NCI-H524 (cell line): ENCODE measurements at regions not wholly inside any gene's neighbourhood (a gene's known extent, or its start where the extent isn't known, plus 50 kb on each side); places are given as distances from the start of the nearest gene placed in this dataset.
A peak's percentile ranks its signal among the peaks of the same experiment; 100 is the strongest.

ENCODE experiments used
- DNase-seq, 2 experiments: peaks; one replicate each; lab custom pipeline; 2025; lab: John Stamatoyannopoulos, UW

DNA sequence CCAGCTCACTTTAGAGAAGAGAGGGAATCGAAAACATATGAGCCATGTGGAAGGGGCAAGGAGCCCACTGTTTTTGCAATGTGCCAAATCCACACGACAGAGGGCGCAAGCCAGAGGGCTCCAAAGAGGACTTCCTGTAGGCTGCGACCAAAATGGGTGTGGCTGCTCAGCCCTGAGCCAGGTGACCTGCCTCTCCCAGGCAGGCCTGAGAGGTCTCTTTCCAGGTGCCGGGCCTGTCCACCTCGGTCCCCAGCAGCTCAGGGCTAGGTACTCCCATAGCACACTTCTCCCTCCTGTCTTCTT, 153.8 kb downstream of the TTC32 start:
- no peak for DNase-seq

- DNase-seq = no peak
Measured at GRCh38 chr2:19747310-19748072, 154.3 kb downstream of the TTC32 start.

DNA sequence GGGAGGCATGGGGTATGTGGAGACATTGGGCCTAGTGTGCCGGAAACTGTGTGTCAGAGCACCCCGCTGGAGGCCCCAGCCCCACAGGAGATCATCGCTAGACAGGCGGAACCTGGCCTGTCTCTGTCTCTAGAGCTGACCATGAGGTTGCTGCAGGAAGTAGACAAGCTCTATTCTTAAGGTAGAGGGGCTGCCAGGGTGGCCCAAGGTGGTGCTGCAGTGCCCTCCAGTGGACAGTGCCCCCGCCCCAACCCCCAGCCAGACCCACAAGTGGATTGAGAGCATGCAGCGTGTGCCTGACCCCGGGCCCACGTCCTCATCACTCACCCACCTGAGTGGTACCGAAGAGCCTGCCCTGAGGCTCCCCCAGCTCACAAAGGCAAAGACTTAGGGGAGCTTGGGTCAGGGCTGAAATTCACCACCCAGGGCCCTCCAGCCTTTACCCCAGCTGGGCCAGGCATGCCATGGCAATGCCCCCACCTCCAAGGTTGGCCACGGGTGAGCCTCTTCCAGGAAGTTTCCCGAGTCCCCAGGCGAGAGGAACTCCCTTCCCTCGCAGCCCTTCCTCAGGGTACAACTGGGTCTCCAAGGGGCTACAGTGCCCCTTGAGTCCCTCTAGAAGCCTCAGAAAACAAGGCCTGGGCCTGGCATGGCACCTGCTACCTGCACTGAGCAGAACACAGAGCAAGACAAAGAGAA, 155.0 kb downstream of the TTC32 start:
- DNase-seq = peak; percentile 29 to 64

DNA sequence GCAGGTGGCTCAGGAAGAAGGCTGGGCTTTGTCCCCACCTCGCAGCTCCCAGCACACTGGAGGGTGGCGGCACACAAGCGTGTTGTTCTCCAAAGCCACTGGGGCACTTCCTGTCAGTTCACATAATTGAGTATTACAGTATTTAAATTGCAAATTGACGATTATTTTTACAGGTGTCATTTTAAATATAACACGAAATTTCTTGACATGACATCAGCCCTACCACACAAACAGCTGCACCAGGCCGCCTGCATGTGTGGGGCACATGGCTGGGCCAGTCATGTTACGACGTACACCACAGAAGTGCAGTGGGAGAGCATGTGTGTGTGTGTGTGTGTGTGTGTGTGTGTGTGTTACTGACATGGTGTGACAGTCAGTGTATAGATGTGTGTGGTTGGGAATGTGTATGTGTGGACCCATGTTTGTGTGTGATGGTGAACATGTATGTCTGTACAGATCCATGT, 155.6 kb downstream of the TTC32 start:
- DNase-seq = no peak

- DNase-seq = no peak
Measured at GRCh38 chr2:19745318-19746136, 156.3 kb downstream of the TTC32 start.

DNA sequence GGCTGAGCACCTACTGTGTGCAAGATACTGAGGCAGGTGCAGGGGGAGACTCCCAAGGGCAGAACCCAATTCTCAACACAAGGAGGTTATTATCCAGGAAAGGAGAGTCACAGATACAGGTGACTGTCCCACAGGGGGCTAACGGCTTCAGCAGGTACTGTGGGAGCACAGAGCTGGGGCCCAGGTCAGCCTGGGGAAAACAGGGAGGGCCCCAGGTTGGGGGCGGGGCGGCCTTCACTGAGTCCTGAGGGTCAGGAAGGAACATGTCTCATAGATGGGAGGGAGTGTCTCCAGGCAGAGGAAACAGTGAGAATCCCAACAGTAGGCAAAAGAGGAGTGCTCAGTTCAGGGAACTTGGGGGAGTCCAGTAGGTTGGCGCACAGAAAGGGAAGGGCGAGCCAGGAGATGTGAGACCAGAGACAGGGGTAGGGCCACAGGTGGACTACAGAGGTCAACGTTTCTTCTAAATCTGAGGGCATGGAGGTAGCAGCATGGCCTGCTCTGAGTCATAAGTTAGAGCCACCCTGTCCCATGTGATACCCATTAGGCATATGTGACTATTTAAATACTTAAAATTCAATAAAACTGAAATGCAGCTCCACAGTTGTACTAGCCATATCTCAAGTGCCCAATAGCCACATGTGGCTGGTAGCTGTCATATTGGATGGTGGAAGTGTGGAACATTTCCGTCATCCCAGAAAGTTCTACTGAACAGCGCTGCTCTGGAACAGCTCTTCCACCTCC, 157.2 kb downstream of the TTC32 start:
- DNase-seq = no peak

GRCh38 chr2:19743641-19744040, 158.1 kb downstream of the TTC32 start:
- no peak for DNase-seq

GRCh38 chr2:19742872-19743271, 158.9 kb downstream of the TTC32 start:
- no peak for DNase-seq

DNA sequence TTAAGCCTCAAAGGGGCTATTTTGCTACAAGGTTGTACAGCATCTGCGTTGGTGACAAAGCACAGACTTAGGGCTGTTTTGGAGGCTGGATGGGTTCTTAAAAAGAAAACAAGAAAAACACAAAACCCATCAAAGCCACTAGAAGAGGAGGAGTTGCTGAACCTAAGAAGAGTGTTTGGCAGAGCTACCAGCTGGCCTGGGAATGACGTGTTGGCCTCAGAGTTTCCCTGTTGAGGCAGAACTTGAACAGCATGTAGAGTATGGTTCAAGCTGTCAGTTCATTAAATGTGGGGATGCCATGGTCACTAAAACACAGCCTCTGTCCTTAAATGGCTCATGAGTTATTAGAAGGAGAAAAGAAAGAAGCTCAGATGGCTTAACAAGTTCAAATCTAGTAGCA, 162.5 kb downstream of the TTC32 start:
- DNase-seq = no peak

- DNase-seq = no peak
Measured at GRCh38 chr2:19738707-19739106, 163.1 kb downstream of the TTC32 start.

DNA sequence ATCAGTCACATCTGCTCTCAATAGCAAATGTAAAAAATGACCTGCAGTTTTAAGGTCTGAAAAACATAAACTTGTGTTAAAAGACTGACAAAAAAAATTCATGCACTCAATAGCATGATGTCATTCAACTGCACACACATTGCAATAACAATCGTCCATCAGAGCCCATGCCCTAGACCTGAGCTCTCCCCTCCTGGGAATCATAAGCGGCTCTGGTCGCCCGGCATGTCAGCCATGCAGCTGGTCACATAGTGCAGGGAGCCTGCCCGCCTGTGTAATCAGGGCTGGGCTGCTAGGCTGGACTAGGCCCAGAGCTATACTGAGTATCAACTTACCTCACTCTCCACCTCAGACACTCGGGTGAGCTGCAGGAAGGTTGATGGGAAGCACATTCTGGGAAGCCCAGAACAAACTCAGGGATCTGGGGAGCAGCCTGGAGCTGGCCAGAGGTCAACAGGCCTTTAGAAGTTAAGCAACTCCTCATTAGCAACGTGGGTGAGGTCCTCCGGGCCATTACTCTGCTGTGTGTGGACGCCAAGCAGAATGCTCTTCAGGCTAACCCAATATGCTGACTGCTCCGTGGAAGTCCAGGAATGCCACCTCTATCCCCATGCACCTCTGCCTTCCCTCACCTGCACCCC, 165.5 kb downstream of the TTC32 start:
- DNase-seq = no peak

- no peak for DNase-seq
Measured at GRCh38 chr2:19733951-19734425, 167.8 kb downstream of the TTC32 start.

DNA sequence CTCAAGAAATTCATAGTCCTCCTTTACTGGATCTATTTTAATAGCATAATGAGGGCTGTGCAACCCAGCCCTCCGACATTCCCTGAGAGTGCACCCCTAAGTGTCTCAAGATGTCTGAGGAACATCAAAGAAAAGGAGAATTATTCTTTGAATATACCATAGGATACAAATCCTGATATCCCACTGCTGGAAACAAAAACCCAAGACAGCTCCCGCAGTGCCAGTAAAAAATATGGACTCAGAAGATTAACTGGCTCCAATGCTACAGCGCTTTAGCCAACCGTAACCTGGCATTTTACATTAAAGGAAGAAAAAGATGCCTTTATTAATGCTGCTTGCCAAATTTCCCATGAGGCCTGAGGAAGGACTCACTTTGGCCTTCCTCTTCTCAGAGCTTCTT, 168.4 kb downstream of the TTC32 start:
- no peak for DNase-seq

DNA sequence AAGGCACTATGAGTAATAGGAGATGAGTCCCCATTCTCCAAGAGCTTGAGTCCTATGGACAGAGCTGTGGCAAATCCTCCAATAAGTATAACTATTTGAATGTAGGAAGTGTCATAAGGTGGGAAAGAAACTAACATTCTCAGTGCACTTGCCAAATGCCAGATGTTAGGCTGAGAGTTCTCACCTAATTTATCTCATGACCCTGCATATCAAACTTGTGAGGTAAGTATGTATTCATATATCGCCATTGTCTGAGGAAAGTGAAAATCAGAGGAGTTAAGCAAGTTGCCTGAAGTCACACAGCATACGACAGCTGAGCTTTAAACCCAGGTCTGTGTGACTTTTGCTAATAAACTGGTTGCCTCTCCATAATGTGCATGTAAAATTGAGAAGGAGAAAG, 169.5 kb downstream of the TTC32 start:
- no peak for DNase-seq

DNA sequence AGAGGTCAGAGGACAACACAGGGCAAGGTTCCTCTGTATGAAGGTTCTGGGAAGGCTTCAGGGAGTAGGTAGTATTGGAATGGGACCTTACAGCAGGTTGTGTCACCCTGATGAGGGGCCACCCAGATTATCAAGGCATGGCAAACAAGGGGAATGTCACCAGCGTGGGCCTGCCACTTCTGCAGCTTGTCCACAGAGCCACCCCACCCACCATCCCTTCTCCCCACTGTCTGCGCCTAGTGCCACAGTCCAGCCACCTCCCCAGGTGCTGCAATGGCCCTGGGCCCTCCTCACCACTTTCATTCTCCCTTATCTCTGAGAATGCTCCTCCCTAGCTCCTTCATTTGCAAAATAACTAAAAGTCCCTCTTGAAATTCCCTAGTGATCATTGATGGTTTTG, 170.3 kb downstream of the TTC32 start:
- no peak for DNase-seq

GRCh38 chr2:19731037-19731436, 170.7 kb downstream of the TTC32 start:
- no peak for DNase-seq

DNA sequence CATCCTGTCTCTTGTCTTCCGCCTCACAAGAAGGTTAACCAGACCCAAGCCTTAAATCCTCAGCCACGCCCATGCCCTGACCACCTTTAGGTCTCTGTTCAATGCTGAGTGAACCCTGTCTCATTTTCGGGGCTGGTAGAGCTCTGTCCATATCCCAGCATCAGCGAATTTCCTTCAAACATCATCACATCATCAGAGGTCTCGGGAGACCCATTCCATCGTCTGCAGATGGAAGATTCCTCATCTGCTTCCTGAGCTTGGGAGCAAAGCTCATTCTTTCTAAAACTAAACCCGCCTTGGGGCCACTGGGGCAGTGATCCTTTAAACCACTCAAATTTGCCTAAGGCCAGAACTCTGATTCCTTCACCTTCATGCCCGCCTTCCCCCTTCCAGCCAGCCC, 173.7 kb downstream of the TTC32 start:
- no peak for DNase-seq

DNA sequence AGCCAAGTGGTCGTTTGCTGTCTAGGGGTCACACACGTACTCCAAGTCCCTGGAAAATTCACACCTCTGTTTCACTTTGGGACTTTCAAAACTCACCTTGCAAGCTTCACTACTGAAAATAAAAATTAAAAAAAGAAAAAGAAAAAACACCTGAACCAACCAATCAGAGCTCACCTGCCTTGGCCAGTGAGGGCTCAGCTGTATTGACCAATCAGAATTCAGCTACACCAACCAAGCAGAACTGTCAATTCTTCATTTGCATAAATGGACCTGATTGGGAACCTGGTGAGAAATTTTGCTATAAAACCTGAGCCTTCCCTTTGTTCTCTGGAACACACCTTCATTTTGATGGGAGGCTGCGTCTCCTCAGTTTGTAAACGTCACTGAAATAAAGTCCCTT, 176.4 kb downstream of the TTC32 start:
- no peak for DNase-seq

GRCh38 chr2:19723021-19723420, 178.8 kb downstream of the TTC32 start:
- DNase-seq = no peak

DNA sequence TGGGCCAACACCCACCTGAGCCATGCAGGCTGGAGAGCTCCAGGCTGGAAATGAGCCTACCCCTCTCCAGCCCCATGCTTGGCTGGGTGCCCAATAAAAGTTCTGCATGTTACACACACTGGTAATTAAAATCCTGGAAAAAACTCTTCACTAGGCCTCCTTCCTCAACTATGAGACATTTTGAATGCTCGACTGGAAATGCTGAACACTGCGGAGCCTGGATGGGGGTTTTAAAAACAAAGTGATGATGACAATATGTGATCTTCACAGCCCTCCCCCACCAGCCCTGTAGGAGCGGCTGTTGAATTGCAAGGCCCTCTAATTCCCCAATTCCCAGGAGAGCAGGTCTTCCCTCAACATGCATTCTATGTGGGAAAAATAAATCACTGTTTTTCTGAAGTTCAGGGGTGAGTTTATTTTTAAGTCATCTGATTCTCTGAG, 179.2 kb downstream of the TTC32 start:
- peak in 1 of 2 experiments; percentile 4 for DNase-seq

- no peak for DNase-seq
Measured at GRCh38 chr2:19720306-19720705, 181.5 kb downstream of the TTC32 start.
